ENCODE measurements at regions not wholly inside any gene's neighbourhood (a gene's known extent, or its start where the extent isn't known, plus 50 kb on each side); places are given as distances from the start of the nearest gene placed in this dataset.
"Not testable (repeated sequence)": the region's sequence is repeated elsewhere in the genome, so short reads cannot be mapped to it uniquely, and the experiment has no call there.

DNA sequence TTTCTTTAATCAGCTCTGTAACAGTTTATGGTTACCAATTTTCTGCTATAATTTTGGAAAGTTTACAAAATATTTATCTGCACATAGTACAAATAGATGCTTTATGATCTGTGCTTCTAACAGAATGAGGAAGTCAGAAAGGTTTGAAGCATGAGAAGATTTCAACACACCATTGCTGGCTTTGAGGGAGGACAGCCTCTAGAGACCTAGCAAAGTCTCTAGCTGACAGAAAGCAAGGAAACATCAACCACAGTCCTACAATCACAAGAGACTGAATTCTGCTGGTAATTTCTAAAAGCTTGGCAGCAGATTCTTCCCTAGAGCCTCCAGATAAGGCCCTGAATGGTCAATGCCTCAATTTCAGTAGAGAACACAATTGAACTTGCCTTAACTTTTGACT, 750.8 kb upstream of the SLC35B3 start:
- no peak for DNase-seq (ENCODE audit: low read depth)

DNA sequence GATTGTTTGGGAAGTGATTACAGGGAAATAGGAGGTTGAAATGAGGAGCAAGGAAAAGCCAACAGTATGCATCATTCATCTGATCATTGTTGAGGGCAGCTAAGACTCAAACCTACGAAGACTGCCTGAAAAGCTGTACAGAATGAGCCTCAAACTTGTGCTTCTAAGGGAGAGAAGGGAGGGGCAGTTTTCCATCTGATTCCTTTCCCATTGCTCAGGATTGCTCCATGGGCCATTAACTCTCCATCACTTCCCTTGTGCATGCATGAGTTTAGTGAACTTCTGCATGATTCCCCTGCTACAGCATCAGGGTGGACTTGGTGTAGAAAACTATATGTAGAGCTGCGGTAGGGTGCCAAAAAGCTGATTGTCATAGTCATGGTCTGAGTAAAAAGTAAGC, 742.7 kb upstream of the SLC35B3 start:
- no peak for DNase-seq (ENCODE audit: low read depth)

DNA sequence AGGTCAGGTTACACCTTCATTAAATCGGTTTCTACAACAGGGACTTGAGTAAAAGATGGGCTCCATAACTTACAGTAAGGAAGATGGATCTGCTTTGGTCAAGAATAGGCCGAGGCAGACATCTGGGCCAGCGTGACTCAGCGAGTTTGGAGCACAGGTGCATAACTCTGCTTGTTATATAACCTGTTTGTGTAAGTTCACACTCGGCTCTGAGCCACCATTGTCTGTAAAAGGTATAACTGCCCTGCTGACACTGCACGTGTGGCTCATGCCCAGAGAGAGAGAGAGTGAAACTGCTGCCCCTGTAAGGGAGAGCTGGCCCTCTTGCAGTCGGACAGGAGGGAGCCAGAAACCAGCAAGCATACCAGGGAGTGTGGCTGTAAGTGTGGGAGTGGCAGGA, 737.9 kb upstream of the SLC35B3 start:
- DNase-seq (ENCODE audit: low read depth) = no peak

DNA sequence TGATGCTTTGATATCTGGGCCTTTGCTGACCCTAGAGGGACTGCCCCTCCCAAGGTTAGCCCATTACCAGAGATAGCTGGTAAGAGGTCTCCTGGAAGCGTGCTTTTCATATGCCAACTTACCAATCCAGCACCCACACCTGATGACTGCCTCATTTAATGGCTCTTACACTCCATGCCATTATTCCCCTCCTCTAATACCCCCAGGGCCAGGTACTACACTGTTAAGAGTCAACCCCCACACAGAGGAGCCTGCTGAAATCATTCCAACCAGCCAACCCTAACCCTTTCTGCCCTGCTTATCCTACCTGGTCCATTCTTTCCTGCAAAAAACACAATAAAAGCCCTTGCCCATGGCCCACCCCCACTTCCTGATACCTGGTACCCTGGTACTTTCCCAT, 736.8 kb upstream of the SLC35B3 start:
- DNase-seq (ENCODE audit: low read depth) = no peak

DNA sequence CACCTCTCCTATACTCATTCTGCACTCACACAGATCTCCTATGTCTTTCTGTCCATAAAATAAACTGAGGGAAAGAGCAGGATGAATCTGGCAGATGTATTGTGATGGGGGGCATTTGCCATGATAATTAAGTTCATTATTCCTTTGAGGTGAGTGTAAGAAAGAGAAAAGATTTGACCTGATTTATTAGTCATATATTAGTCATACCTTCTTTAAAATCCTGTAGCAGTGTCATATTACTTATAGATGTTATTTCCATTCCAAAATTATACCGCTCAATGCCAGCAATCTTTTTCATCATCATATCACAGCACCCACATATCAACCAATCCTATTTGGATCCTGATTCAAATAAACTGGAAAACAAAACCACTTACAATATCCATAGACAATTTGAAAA, 733.3 kb upstream of the SLC35B3 start:
- no peak for DNase-seq (ENCODE audit: low read depth)

DNA sequence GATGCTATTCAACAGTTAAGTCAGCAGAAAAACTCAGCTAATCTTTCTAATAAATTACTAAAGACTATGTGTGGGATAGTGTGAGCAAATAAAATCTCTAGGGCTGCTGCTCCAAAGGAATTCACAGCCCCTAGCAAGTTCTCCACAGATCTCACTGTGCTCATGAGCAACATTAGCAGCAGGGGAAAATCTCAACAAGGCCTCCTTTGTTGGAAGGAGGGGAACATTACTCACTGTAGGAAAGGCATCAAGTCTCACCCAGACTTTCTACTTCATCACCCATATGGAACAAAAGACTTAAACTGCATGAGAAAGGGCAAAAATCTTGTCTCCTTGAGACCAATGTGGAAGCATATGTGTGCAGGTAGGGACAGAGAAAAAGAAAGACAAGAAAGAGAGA, 726.4 kb upstream of the SLC35B3 start:
- no peak for DNase-seq (ENCODE audit: low read depth)

DNA sequence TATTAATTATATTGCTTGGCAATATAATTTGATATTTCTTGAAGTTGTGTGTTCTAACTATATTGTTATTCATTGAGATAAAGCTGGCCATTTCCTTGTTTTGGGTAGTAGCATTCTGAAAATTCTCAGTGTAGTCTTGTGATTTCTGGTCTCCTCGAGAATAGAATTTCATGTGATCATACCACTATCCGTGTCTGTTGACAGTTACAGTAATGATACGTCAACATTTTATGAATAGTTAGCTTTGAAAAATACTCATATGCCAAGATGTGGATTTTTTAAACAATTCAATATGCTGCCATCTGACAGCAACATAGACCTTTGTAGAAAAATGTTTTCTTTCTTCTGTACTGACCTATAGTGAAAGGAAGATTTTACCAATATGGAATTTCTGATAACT, 723.7 kb upstream of the SLC35B3 start:
- DNase-seq (ENCODE audit: low read depth) = no peak

DNA sequence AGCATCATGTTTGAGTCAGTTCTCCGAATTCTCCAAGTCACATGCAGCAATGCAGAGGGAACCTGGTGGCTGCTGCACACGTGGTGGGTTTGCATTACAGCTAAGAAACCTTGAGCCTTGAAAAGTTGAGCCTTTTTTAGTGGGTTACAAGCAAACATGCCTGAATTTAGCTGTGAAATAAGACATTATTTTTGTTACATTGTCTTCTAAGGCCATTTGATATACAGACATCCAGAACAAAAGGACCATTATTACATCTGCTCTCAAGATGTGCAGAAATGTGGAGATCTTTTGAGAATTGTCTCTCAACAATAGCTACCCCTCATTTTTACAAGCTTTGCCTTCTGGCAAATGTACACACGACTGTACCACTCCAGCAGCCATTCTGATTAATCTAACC, 720.5 kb upstream of the SLC35B3 start:
- no peak for DNase-seq (ENCODE audit: low read depth)

DNA sequence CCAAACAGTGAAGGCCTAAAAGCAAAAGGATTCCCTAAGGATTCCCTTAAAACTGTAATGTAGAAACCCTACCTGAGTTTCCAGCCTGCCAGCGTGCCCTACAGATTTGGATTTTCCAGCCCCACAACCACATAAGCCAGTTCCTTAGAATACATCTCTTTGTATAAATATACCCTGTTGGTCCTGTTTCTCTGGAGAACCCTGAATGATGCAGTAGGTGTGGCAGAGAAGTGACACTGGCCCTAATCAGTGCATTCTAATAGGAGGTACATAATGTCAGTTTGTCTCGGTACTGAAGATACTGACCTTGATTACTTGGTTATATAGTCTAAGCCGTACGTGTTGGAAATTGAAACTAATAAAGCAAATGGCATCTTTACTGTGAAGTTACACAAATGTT, 707.8 kb upstream of the SLC35B3 start:
- DNase-seq (ENCODE audit: low read depth) = no peak

DNA sequence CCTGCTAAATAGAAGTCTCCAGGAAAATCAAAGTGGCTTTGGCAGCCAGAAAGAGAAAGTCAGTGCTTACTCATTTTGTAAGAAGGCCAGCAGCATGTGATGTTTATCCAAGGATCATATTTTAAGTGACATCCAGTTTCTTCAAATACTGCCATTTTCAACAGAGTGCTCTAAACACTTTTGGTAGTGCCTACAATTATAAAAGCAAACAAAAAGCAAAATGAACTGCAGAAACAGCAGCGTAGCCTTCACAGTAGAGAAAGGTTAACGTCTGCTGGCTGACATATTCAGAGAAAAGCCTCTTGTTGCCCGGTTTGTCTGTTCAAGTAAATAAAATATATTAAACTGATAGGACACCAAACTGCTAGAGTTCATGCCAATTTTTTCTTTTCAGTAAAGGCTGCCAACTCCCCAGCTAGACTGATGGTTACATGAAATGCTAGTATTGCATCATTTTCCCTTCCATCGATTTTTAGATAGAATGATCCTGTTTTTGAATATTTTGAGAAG, 705.7 kb upstream of the SLC35B3 start:
- DNase-seq (ENCODE audit: low read depth) = no peak

DNA sequence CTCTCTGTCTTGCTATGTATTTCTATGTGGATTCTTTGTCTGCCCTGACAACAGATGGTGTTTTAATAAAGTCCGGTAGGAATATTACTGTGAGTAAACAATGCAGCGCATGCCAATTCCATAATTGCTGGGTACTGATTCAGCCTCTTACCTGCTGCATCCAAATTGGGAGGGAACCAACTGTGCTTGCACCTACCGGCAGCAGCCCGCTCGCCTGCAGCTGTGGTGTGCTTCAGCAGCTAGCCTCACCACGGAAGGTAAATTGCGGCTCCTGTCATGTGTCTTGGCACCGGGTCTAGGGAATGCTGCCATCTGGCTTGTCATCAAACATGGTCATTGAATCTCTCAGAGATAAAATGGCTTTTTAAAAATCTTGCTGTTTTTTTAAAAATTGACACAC, 704.8 kb upstream of the SLC35B3 start:
- DNase-seq (ENCODE audit: low read depth) = no peak

DNA sequence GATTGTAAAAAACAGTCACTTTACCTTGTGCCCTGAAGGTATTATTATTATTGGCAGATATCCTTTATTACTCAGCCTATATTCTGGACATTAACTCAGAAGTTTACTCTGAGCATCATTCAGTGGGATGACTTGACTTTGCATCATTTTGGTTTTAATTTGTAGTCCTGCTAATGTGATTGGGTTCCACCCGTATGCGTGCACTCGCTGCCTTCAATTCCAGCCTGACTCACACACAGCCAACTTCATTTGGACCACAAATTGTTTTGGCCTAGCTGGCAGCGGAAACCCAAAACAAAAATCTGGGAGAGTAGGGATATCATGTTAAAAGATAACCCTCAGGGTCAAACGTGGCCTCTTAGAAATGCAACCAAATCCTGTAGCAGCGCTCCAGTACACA, 704.4 kb upstream of the SLC35B3 start:
- DNase-seq (ENCODE audit: low read depth) = no peak

DNA sequence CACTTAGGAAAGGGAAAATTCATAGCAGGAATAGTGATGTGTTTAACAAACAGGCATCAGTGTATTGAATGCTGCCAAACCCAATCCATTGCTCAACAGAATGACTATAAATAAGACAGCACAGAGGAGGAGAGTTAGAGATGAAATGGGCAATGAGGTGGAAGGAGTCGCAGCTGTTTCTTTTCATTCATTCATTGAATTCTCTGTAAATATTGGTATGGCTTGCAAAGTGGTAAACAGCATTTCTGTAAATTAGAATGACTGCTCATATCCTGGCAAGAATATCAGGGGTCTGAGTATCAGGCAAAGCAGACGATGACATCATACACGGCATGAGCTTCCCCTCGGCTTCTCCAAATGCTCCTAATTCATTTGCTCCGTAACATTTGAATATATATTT, 703.6 kb upstream of the SLC35B3 start:
- no peak for DNase-seq (ENCODE audit: low read depth)

DNA sequence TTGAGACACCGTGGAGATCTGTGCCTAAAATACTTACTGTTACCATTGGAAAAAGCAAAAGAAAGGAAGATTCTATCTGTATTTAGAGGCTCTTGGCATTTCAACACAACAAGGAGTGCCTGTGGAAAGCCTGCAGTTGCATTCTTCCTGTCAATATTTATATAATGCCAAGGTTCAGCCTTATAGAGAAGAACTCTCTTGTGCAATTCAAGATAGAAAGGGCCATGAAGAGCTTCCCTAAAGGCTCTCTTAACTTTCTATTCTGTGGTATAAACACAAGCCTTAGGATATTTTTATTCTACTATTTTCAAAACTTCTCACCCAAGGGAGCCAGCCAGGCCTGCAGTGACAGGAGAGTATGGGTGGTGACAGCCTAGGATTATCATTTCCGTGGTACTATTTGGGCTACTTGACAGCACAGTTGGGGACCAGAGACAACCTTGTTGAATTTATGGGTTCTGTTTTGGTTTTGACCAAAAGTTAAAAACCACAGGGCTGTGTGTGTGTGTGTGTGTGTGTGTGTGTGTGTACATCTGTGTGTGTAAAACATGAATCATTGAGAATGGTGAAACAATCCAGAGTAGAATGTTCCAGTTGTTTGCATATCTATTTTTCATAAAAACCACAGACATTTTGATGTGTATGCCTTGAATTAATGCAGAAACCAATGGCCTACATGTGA, 700.9 kb upstream of the SLC35B3 start:
- no peak for DNase-seq (ENCODE audit: low read depth)

DNA sequence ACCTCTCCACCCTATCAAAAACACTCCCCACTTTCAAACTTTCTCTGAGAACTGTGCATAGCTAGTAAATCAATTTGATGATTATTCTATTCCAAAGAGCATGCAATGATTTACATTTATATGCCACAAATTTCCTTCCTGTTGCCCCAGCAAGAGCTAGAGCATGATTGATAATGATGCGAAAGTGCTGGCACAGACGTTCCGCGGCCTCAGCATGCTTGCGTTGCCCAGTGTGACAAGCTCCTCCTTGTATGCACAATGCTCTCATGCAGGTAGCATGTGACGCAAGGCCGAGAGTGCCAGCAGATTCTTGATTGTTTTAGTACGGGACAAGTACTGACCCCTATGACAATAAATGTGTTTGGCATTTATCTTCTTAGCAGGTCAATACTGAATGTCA, 696.3 kb upstream of the SLC35B3 start:
- DNase-seq (ENCODE audit: low read depth) = no peak

DNA sequence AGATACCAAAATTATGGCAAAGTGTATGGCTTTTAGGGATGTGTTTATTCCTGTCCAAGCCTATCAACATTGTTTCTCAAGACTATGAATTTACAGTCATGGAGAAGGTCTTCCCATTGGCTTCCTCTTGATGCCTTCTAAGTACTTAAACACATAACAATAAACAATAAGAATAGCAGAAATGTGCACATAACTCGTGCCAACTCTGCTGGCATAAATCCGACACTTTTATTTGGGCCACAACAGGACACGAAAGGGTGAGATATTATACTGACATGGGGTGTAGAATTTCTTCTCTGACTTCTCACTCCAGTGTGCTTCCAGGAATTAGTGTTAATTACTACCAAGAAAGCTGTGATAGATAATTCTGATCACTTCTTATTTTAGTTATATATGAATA, 695.9 kb upstream of the SLC35B3 start:
- no peak for DNase-seq (ENCODE audit: low read depth)

DNA sequence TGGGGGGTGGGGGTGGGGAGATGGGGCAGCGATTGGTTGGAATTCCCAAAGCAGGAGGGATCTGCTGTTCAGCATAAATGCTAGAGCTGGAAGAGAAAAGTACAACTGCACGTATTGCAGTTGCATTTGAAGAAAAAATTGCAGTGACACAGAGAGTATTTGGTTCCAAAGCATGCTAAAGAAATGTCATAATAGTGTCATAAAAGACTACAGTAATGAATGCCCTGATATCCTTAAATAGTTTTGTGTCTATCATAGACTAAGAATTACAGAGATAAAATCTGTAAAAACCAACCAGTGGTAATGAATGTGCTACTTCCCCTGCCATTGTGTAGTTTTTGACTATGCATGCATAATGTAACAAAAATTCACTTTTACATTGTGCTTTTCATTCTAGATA, 693.6 kb upstream of the SLC35B3 start:
- DNase-seq (ENCODE audit: low read depth) = no peak

DNA sequence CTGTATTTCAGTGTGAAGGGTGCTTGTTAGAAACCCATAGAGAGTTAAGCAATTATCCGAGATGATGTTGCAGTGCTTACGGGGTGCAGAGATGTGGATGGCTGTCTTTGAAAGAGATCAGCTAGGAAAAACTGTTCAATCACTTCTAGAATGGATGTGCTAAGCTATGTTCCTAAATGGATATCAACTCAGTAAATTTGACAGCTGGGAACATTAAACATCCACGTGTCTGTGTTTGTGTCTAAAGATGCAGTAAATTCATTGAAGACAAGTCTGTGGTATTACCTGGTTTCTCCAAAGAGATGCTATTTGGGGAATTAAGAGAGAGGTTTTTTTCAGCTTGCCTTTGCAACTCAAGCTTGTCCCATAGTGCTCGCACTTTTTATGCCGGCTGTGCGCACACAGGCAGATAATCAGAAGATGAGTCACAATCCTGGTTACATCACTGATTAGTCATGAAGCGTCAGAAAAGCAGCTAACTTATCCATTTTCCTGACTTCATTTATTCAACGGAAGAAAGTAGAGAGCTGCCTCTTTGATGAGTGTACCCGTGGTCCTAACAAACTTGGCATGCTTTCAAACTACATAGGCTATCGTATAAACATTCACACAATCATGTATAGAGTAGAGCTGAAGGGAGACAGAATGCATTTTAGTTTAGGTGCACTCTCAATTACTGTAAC, 691.7 kb upstream of the SLC35B3 start:
- DNase-seq (ENCODE audit: low read depth) = peak; percentile 91

DNA sequence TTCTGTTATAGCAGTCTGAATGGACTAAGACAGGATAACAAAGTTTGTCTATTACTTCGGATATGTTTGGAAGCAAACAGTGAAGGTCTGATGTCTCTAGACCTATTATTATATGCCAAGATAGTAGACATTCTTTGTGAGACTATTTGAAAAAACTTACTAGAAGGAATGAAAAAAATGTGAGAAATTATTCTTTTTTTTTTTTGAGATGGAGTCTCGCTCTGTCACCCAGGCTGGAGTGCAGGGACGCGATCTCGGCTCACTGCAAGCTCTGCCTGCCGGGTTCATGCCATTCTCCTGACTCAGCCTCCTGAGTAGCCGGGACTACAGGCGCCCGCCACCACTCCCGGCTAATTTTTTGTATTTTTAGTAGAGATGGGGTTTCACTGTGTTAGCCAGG, 690.7 kb upstream of the SLC35B3 start:
- not testable (repeated sequence) for DNase-seq (ENCODE audit: low read depth)

DNA sequence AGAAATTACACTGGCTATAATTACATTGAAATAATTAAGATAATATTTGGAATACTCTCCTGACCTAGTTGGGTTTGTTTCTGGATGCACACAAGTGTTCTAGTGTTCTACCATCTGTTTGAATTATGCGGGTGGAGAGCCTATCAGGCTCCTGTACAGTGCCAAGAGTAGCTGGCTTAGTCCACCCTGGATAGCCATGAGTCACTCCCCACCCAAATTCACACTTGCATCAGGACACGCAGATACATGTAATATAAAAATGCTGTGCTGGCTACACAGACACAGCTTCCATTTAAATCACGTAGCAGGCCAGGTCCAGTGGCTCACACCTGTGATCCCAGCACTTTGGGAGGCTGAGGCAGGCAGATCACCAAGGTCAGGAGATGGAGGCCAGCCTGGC, 686.2 kb upstream of the SLC35B3 start:
- DNase-seq (ENCODE audit: low read depth) = no peak

DNA sequence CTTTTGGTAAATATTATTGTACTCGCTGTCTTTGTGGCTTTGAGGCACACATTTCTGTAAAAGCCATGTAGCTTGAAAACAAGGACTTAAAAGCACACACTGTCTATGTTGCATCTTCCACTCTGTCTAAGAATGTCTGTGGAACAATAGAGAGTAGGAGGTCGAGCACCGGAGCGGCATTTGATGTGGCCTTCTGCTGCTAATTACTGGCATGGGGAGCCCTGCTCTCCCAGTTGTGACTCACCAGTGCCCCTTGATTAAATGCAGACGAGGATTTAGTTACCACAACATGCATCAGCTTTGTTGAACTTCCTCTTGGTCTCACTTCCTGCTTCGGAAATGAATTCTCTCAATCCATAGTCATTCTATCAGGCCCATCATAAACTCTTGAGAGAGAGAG, 680.7 kb upstream of the SLC35B3 start:
- DNase-seq (ENCODE audit: low read depth) = peak; percentile 35

DNA sequence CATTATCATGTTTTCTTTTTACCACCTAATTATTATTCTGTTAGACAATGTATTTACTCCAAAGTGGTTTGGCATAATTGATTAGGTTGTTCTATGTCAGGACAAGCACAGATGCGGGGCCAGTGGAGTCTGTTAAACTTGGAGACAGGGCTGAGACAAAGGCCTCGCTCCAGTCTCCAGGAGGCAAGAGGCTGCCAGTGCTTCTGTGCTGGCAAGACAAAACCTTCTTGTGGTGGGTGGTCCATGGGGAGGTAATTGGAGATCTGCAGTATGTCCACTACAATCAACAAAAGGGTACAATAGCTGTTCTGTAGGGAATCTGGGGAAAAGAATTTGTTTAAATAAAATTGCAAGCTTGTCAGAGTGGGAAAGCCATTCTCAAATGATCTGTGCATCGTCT, 677.2 kb upstream of the SLC35B3 start:
- DNase-seq (ENCODE audit: low read depth) = no peak

DNA sequence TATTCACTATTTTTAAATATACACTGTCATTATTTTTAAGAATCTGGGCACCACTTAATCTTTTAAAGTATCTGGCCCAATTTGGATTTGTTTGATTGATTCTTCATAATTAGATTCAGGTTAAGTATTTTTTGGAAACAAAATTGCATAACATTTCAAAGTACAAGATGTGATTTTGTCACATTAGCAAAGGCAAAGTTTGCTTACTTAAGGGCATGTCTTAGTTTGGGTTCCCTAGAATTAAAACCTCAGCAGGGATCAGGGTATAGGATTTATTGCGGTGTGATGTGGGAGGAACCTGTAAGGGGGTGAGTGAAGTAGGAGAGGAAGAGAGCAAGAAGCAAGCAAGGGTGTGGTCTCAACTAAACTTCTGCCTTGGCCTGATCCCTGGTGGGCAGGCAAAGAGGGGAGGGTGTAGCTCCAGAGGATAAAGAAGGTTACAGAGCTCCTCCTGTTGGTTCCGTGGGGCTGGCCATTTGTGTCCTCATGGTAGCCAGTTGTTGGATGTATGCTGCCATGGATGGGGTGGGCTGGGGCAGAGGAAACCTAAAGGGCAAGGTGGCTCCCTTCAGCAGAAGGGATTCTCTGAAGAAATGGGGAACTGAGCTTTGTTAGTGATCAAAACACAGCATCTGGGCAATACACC, 668.7 kb upstream of the SLC35B3 start:
- no peak for DNase-seq (ENCODE audit: low read depth)

DNA sequence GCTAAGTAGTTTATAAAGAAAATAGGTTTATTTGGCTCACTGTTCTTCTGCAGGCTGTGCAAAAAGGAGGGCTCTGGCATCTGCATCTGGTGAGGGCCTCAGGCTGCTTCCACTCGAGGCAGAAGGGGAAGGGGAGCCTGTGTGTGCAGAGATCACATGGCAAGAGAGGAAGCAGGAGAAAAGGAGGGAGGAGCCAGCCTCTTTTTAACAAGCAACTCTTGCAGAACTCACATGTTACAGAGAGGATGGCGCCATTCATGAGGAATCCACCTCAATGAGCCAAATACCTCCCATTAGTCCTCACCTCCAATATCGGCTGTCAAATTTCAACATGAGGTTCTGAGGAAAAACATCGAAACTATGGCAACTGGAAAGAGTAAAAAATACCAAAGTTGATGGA, 666.6 kb upstream of the SLC35B3 start:
- DNase-seq (ENCODE audit: low read depth) = no peak

Measured in non-pigmented ciliary epithelial cell (primary cell).